GM23338 (cell line): ENCODE measurements at regions not wholly inside any gene's neighbourhood (a gene's known extent, or its start where the extent isn't known, plus 50 kb on each side); places are given as distances from the start of the nearest gene placed in this dataset.

Experiments
- ATAC-seq: fragments of 200-7000 bp; cut with Tn5 transposase; 3 replicates; pipeline ENCODE4 v1.9.1; 2020
- DNase-seq: peaks from one replicate; pipeline ENCODE4 v3.0.0-alpha.2; 2015; ENCODE audit warnings: low spot score
- H2AFZ ChIP-seq: fragments of 200-600 bp; sonication (generic); 2 replicates; pipeline ENCODE4 v1.8.0; 2016; ENCODE audit warnings: antibody characterized with exemption, mild to moderate bottlenecking, moderate library complexity
- H3F3A ChIP-seq: fragments of 200-600 bp; sonication (generic); replicated peaks from 2 replicates; pipeline ENCODE4 v1.8.0; 2017; ENCODE audit warnings: antibody characterized with exemption, mixed run types, low read depth
- H3K27ac ChIP-seq: fragments of 200-600 bp; sonication (generic); 2 replicates; pipeline ENCODE4 v1.6.1; 2016; ENCODE audit warnings: low read depth
- H3K27me3 ChIP-seq: fragments of 200-600 bp; sonication (generic); 2 replicates; pipeline ENCODE4 v1.8.0; 2016; ENCODE audit warnings: mild to moderate bottlenecking, mixed run types, moderate library complexity; ENCODE audit not compliant: insufficient read depth
- H3K36me3 ChIP-seq: fragments of 200-600 bp; sonication (generic); 2 replicates; pipeline ENCODE4 v1.8.0; 2016; ENCODE audit warnings: mild to moderate bottlenecking; ENCODE audit not compliant: insufficient read depth
- H3K4me1 ChIP-seq: fragments of 200-600 bp; sonication (generic); 2 replicates; pipeline ENCODE4 v1.8.0; 2016; ENCODE audit warnings: mild to moderate bottlenecking, moderate library complexity; ENCODE audit not compliant: insufficient read depth
- H3K4me2 ChIP-seq: fragments of 200-600 bp; sonication (generic); 2 replicates; pipeline ENCODE4 v1.7.1; 2017; ENCODE audit warnings: mixed run types
- H3K4me3 ChIP-seq: fragments of 200-600 bp; sonication (generic); 2 replicates; pipeline ENCODE4 v1.6.1; 2016; ENCODE audit warnings: mixed run types
- H3K79me2 ChIP-seq: fragments of 200-600 bp; sonication (generic); replicated peaks from 2 replicates; pipeline ENCODE4 v1.8.0; 2017; ENCODE audit warnings: mild to moderate bottlenecking; ENCODE audit not compliant: insufficient read depth
- H3K9me2 ChIP-seq: fragments of 200-600 bp; sonication (generic); 2 replicates; pipeline ENCODE4 v1.8.0; 2017; ENCODE audit not compliant: insufficient read depth
- H4K20me1 ChIP-seq: fragments of 200-600 bp; sonication (generic); replicated peaks from 2 replicates; pipeline ENCODE4 v1.8.0; 2017; ENCODE audit warnings: mild to moderate bottlenecking; ENCODE audit not compliant: insufficient read depth
- H3K27ac Mint-ChIP-seq: 2 replicates; pipeline ENCODE4 v1.8.0; 2020; ENCODE audit warnings: inconsistent platforms, mild to moderate bottlenecking, moderate library complexity, mixed read lengths
- H3K27me3 Mint-ChIP-seq: 3 replicates; pipeline ENCODE4 v1.8.0; 2022; ENCODE audit warnings: low read depth, mild to moderate bottlenecking, moderate library complexity, mixed read lengths, inconsistent platforms; ENCODE audit not compliant: insufficient read depth, poor library complexity
- H3K36me3 Mint-ChIP-seq: 3 replicates; pipeline ENCODE4 v1.8.0; 2021; ENCODE audit warnings: low read depth, mild to moderate bottlenecking, inconsistent platforms, moderate library complexity, mixed read lengths
- H3K4me1 Mint-ChIP-seq: 3 replicates; pipeline ENCODE4 v1.8.0; 2020; ENCODE audit warnings: mild to moderate bottlenecking, inconsistent platforms, mixed read lengths
- H3K4me3 Mint-ChIP-seq: 3 replicates; pipeline ENCODE4 v1.8.0; 2021; ENCODE audit warnings: moderate library complexity, mild to moderate bottlenecking, inconsistent platforms, mixed read lengths
- H3K9me3 Mint-ChIP-seq: 3 replicates; pipeline ENCODE4 v1.8.0; 2020; ENCODE audit warnings: moderate library complexity, mild to moderate bottlenecking, inconsistent platforms, mixed read lengths
- CREB1 ChIP-seq: fragments of 250-450 bp; sonication (Bioruptor Pico); IDR thresholded peaks from 2 replicates; pipeline ENCODE4 v1.5.0; 2020; ENCODE audit warnings: low read depth, mild to moderate bottlenecking, moderate library complexity
- EZH2 ChIP-seq: fragments of 200-600 bp; sonication (generic); IDR thresholded peaks from one replicate; pipeline ENCODE4 v1.8.0; 2017; ENCODE audit warnings: antibody characterized with exemption, mild to moderate bottlenecking, low read depth; ENCODE audit not compliant: unreplicated experiment
- EZH2phosphoT487 ChIP-seq: fragments of 200-600 bp; sonication (generic); IDR thresholded peaks from one replicate; pipeline ENCODE4 v1.8.1; 2018; ENCODE audit warnings: antibody characterized with exemption; ENCODE audit not compliant: unreplicated experiment
- JUNB ChIP-seq: IDR thresholded peaks from one replicate; pipeline ENCODE4 v1.6.1; 2016; ENCODE audit warnings: antibody characterized with exemption; ENCODE audit not compliant: unreplicated experiment
- NANOG ChIP-seq: IDR thresholded peaks from 2 replicates; pipeline ENCODE4 v1.6.1; 2016; ENCODE audit warnings: antibody characterized with exemption, borderline replicate concordance
- STAT1 ChIP-seq: IDR thresholded peaks from one replicate; pipeline ENCODE4 v1.6.1; 2016; ENCODE audit warnings: antibody characterized with exemption; ENCODE audit not compliant: unreplicated experiment
- ZNF114 ChIP-seq: fragments of 250-450 bp; sonication (Bioruptor Pico); IDR thresholded peaks from 2 replicates; pipeline ENCODE4 v1.5.0; 2020; ENCODE audit warnings: mild to moderate bottlenecking, moderate library complexity
- ZNF331 ChIP-seq: fragments of 250-450 bp; sonication (Bioruptor Pico); IDR thresholded peaks from 2 replicates; pipeline ENCODE4 v1.5.0; 2020; ENCODE audit warnings: low read depth, mild to moderate bottlenecking, moderate library complexity
- TF ChIP-seq, protein P1 (sequence below): fragments of 250-450 bp; sonication (Bioruptor Pico); IDR thresholded peaks from 2 replicates; pipeline ENCODE4 v1.5.0; 2020; ENCODE audit warnings: mild to moderate bottlenecking, moderate library complexity
- TF ChIP-seq, protein P2 (sequence below): IDR thresholded peaks from 2 replicates; pipeline ENCODE4 v1.6.1; 2016; ENCODE audit warnings: antibody characterized with exemption

DNA sequence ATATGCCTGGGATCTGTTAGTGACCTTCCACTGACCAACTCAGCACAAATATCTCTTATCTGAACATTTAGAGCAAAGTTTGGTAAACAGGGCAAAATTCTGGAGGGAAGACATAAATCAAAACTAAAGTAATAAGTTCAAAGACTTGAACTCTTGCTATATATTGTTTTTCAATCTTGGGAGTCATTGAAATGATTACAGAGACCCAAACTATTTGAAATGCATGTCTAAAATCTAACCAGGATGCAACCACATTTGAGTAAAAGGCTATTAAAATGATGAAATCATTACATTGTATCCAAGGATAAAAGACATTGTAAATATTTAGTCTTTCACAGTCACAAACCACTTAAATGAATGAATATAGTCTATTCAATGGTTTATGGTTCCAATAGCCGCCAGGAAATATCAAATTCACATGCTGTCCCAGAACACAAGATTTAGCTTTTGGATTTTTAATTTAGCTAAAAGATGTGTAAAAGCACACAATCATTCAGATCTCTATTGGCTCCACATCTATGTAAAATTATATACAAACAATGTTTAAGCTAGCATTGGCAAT, 256.6 kb upstream of the EPHA7 start (continued):
- TF ChIP-seq EZH2phosphoT487 = no peak
- no peak for TF ChIP-seq JUNB
- no peak for TF ChIP-seq EZH2
- TF ChIP-seq, protein P1, sequence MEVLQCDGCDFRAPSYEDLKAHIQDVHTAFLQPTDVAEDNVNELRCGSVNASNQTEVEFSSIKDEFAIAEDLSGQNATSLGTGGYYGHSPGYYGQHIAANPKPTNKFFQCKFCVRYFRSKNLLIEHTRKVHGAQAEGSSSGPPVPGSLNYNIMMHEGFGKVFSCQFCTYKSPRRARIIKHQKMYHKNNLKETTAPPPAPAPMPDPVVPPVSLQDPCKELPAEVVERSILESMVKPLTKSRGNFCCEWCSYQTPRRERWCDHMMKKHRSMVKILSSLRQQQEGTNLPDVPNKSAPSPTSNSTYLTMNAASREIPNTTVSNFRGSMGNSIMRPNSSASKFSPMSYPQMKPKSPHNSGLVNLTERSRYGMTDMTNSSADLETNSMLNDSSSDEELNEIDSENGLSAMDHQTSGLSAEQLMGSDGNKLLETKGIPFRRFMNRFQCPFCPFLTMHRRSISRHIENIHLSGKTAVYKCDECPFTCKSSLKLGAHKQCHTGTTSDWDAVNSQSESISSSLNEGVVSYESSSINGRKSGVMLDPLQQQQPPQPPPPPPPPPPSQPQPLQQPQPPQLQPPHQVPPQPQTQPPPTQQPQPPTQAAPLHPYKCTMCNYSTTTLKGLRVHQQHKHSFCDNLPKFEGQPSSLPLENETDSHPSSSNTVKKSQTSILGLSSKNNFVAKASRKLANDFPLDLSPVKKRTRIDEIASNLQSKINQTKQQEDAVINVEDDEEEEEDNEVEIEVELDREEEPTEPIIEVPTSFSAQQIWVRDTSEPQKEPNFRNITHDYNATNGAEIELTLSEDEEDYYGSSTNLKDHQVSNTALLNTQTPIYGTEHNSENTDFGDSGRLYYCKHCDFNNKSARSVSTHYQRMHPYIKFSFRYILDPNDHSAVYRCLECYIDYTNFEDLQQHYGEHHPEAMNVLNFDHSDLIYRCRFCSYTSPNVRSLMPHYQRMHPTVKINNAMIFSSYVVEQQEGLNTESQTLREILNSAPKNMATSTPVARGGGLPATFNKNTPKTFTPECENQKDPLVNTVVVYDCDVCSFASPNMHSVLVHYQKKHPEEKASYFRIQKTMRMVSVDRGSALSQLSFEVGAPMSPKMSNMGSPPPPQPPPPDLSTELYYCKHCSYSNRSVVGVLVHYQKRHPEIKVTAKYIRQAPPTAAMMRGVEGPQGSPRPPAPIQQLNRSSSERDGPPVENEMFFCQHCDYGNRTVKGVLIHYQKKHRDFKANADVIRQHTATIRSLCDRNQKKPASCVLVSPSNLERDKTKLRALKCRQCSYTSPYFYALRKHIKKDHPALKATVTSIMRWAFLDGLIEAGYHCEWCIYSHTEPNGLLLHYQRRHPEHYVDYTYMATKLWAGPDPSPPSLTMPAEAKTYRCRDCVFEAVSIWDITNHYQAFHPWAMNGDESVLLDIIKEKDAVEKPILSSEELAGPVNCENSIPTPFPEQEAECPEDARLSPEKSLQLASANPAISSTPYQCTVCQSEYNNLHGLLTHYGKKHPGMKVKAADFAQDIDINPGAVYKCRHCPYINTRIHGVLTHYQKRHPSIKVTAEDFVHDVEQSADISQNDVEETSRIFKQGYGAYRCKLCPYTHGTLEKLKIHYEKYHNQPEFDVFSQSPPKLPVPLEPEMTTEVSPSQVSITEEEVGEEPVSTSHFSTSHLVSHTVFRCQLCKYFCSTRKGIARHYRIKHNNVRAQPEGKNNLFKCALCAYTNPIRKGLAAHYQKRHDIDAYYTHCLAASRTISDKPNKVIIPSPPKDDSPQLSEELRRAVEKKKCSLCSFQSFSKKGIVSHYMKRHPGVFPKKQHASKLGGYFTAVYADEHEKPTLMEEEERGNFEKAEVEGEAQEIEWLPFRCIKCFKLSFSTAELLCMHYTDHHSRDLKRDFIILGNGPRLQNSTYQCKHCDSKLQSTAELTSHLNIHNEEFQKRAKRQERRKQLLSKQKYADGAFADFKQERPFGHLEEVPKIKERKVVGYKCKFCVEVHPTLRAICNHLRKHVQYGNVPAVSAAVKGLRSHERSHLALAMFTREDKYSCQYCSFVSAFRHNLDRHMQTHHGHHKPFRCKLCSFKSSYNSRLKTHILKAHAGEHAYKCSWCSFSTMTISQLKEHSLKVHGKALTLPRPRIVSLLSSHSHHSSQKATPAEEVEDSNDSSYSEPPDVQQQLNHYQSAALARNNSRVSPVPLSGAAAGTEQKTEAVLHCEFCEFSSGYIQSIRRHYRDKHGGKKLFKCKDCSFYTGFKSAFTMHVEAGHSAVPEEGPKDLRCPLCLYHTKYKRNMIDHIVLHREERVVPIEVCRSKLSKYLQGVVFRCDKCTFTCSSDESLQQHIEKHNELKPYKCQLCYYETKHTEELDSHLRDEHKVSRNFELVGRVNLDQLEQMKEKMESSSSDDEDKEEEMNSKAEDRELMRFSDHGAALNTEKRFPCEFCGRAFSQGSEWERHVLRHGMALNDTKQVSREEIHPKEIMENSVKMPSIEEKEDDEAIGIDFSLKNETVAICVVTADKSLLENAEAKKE (CRISPR knock-in tag) = no peak
- TF ChIP-seq ZNF114 (CRISPR knock-in tag) = no peak

DNA sequence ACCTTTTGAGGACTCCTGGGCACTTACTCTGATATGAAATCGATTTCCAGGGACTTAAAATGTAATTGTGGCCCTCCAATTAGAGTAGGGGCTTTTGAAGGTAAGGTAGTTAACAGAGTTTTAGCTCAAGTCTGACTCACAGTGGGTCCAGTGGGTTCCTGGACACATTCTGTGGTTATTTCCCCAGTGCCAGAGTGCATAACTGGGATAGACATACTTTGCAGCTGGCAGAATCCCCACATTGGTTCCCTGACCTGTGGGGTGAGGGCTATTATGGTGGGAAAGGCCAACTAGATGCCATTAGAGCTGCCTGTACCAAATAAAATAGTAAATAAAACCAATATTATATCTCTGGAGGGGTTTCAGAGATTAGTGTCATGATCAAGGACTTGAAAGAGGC, 243.8 kb upstream of the EPHA7 start:
- ATAC-seq (no peak), DNase-seq (no peak)
- Histone ChIP-seq H3K36me3 (no peaks in the 10 kb centered on the region), H3K79me2 (no peaks in the 10 kb centered on the region), H3F3A (no peaks in the 10 kb centered on the region), H3K4me1 (no peaks in the 10 kb centered on the region), H3K9me2 (peaks cover 49% of the 10 kb centered on the region), H3K27ac (no peak overlapping the region), H3K27me3 (no peaks in the 10 kb centered on the region), H2AFZ (no peak overlapping the region), H3K4me3 (no peak overlapping the region), H4K20me1 (no peaks in the 10 kb centered on the region), H3K4me2 (no peak overlapping the region)
- no peaks in the 10 kb centered on the region for H3K36me3 Mint-ChIP-seq
- peaks cover 2% of the 10 kb centered on the region for H3K27me3 Mint-ChIP-seq
- H3K9me3 Mint-ChIP-seq = no peaks in the 10 kb centered on the region
- 0 out of 3 replicates have a peak, but pooled peaks cover 2% of the 10 kb centered on the region for H3K4me1 Mint-ChIP-seq
- no peak overlapping the region for H3K4me3 Mint-ChIP-seq
- no peak overlapping the region for H3K27ac Mint-ChIP-seq
- TF ChIP-seq CREB1 (CRISPR knock-in tag) = no peak
- no peak for TF ChIP-seq ZNF331
- TF ChIP-seq, protein P1 (CRISPR knock-in tag) = no peak
- no peak for TF ChIP-seq NANOG
- no peak for TF ChIP-seq STAT1
- TF ChIP-seq, protein P2, sequence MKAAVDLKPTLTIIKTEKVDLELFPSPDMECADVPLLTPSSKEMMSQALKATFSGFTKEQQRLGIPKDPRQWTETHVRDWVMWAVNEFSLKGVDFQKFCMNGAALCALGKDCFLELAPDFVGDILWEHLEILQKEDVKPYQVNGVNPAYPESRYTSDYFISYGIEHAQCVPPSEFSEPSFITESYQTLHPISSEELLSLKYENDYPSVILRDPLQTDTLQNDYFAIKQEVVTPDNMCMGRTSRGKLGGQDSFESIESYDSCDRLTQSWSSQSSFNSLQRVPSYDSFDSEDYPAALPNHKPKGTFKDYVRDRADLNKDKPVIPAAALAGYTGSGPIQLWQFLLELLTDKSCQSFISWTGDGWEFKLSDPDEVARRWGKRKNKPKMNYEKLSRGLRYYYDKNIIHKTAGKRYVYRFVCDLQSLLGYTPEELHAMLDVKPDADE = no peak
